ENCODE measurements at regions not wholly inside any gene's neighbourhood (a gene's known extent, or its start where the extent isn't known, plus 50 kb on each side); places are given as distances from the start of the nearest gene placed in this dataset.

DNA sequence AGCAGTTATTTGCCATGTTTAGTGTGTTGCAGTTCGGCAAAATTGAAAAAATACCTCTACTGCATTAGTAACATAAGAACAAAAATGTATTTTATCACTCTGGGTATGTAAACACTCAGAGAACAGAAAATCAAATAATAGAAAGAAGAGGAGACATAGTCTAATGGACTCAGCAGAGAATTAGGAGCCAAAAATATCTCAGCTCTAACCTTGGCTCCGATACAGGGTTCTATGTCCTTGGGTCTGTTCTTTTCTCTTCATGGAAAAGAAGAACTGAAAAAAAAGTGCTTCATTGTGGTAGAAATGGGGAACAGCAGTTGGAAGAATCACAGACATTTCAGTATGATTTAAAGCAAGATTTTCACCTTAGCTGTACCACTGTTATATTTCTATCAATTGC lies 240.5 kb upstream of the CXXC4 start:
- Histone ChIP-seq H3K9me3 (ENCODE audit: control insufficient read depth, low read length) (no peaks in the 10 kb centered on the region), H3K4me1 (ENCODE audit: control insufficient read depth, insufficient read depth, low read length) (no peaks in the 10 kb centered on the region), H3K4me3 (ENCODE audit: low read length) (no peak overlapping the region), H3K9ac (ENCODE audit: low read length) (no peak overlapping the region), H3K27me3 (replicated peaks; ENCODE audit: control insufficient read depth, insufficient read depth, low read length) (no peaks in the 10 kb centered on the region), H3K36me3 (ENCODE audit: control insufficient read depth, insufficient read depth, low read length, severe bottlenecking) (no peaks in the 10 kb centered on the region)
- DNase-seq (ENCODE audit: low read depth), result no peak

DNA sequence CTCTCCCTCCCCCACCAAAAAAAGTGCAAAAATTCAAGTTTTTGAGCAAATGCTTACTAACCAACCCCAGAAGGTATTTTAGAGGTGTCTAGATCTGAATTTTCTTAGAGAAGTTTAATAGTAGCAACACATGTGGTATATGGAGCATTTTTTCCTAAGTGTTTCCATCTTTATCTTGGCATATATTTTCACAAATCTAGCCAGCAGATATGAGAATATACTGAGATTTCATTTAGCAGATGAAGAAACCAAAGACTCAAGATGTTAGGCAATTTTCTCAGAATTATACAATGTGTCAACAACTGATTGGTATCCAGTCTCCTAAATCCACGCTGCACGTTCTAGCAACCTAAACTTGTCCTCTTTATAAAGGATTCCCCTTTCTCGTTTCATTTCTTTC lies 245.5 kb upstream of the CXXC4 start:
- Histone ChIP-seq H3K4me1 (ENCODE audit: control insufficient read depth, insufficient read depth, low read length) (no peaks in the 10 kb centered on the region), H3K36me3 (ENCODE audit: control insufficient read depth, insufficient read depth, low read length, severe bottlenecking) (no peaks in the 10 kb centered on the region), H3K27me3 (replicated peaks; ENCODE audit: control insufficient read depth, insufficient read depth, low read length) (no peaks in the 10 kb centered on the region), H3K9me3 (ENCODE audit: control insufficient read depth, low read length) (no peaks in the 10 kb centered on the region), H3K4me3 (ENCODE audit: low read length) (no peak overlapping the region), H3K9ac (ENCODE audit: low read length) (no peak overlapping the region)
- no peak for DNase-seq (ENCODE audit: low read depth)

DNA sequence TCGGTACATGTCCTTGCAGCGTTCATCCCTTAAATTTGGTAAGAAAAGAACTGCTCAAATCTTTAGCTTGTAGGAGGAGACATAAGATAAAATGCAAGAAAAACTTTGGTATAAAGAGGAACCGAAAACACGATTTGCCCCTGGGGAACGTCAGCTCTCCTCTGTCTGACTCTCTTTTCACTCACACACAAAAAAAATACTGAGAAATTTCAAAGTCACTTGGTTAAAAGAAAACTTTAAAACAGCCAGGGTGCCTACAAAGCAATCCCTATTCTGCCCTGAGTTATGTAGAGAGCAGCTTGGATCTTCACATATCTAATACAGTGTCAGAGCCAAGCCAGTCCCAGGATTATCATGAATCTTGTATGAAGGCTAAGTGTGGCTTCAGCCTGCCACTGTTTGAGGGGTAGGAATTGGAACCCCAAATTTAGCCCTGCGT lies 248.5 kb upstream of the CXXC4 start:
- Histone ChIP-seq H3K27me3 (replicated peaks; ENCODE audit: control insufficient read depth, insufficient read depth, low read length) (no peaks in the 10 kb centered on the region), H3K4me1 (ENCODE audit: control insufficient read depth, insufficient read depth, low read length) (no peaks in the 10 kb centered on the region), H3K4me3 (ENCODE audit: low read length) (no peak overlapping the region), H3K9ac (ENCODE audit: low read length) (no peak overlapping the region), H3K9me3 (ENCODE audit: control insufficient read depth, low read length) (no peaks in the 10 kb centered on the region), H3K36me3 (ENCODE audit: control insufficient read depth, insufficient read depth, low read length, severe bottlenecking) (no peaks in the 10 kb centered on the region)
- no peak for DNase-seq (ENCODE audit: low read depth)

DNA sequence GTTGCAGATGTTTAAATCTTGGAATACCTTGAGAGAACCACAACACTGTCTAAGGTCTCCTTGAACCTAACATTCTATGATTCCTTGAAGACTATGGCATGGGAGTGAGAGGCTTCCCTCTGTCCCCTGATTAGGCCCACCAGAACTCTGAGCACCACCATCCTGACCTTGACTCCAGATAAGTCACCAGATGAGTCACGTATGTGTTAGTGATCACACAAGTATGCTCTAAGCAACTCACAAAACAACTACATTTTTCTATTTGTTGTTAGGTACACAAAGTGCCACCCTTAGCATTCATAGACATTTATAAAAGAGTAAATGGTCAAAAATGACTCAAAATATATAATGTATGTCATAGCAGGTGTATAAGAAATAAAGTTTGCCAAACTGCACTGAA lies 252.9 kb upstream of the CXXC4 start:
- no peaks in the 10 kb centered on the region for H3K27me3 ChIP-seq (replicated peaks; ENCODE audit: control insufficient read depth, insufficient read depth, low read length)
- DNase-seq (ENCODE audit: low read depth), result no peak
- no peaks in the 10 kb centered on the region for H3K9me3 ChIP-seq (ENCODE audit: control insufficient read depth, low read length)
- H3K36me3 ChIP-seq (ENCODE audit: control insufficient read depth, insufficient read depth, low read length, severe bottlenecking), result no peaks in the 10 kb centered on the region
- no peak overlapping the region for H3K9ac ChIP-seq (ENCODE audit: low read length)
- H3K4me3 ChIP-seq (ENCODE audit: low read length), result no peak overlapping the region
- no peaks in the 10 kb centered on the region for H3K4me1 ChIP-seq (ENCODE audit: control insufficient read depth, insufficient read depth, low read length)

DNA sequence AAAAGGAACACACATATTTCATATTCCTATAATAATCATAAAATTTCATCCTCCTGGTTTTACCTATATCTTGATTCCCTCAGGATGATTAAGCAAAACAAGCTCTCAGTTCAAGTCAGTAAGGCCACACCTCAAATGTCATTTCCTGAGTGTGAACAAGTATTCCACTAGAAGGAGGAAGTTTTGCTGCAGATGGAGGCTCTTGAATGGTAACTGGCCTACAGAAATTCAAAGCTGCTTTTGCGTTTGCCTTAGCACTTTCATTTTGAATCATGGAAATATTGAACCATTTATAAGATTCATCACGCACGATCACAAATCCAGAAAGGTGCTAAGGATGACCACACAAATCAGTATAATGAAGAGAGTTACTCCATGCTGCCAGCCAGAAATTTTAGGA lies 254.4 kb upstream of the CXXC4 start:
- Histone ChIP-seq H3K9me3 (ENCODE audit: control insufficient read depth, low read length) (no peaks in the 10 kb centered on the region), H3K4me1 (ENCODE audit: control insufficient read depth, insufficient read depth, low read length) (no peaks in the 10 kb centered on the region), H3K4me3 (ENCODE audit: low read length) (no peak overlapping the region), H3K9ac (ENCODE audit: low read length) (no peak overlapping the region), H3K36me3 (ENCODE audit: control insufficient read depth, insufficient read depth, low read length, severe bottlenecking) (no peaks in the 10 kb centered on the region), H3K27me3 (replicated peaks; ENCODE audit: control insufficient read depth, insufficient read depth, low read length) (no peaks in the 10 kb centered on the region)
- no peak for DNase-seq (ENCODE audit: low read depth)

DNA sequence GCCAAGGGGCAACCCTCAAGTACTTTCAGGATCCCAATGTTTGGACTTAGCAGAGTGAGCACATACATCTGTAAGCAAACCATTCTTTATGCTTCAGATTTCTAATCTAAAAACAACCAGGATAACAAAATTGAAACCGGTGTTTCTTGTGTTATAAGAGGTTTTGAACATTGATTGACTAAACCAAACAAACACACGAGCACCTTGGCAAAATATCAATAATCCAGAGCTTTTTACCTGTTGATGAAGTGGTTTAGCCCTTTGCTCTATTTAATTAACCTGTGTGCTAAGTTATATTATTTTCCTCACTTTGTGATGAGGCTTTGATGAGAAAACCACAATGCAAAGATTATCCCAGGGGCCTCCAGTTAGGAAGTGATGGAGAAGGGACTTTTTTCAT lies 255.3 kb upstream of the CXXC4 start:
- DNase-seq (ENCODE audit: low read depth), result no peak
- Histone ChIP-seq H3K4me3 (ENCODE audit: low read length) (no peak overlapping the region), H3K9ac (ENCODE audit: low read length) (no peak overlapping the region), H3K36me3 (ENCODE audit: control insufficient read depth, insufficient read depth, low read length, severe bottlenecking) (no peaks in the 10 kb centered on the region), H3K9me3 (ENCODE audit: control insufficient read depth, low read length) (no peaks in the 10 kb centered on the region), H3K4me1 (ENCODE audit: control insufficient read depth, insufficient read depth, low read length) (no peaks in the 10 kb centered on the region), H3K27me3 (replicated peaks; ENCODE audit: control insufficient read depth, insufficient read depth, low read length) (no peaks in the 10 kb centered on the region)

DNA sequence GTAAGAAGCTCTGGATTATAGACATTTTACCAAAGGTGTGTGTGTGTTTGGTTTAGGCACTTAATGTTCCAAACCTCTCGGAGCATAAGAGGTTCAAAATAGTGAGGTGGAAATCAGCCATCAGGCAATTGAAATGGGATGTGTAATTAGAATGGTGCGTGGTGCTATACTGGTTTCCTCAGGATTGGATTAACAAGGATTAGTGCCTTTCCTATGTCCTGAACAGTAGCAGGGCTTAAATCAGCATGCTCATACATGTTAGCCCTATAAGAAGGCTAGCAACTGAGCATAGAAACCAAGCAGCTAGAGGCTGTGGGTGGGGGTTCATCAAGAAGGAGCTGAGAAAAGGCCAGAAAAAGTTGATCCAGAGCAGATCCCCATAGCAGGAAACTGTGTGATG lies 256.8 kb upstream of the CXXC4 start:
- no peak for DNase-seq (ENCODE audit: low read depth)
- Histone ChIP-seq H3K4me3 (ENCODE audit: low read length) (no peak overlapping the region), H3K9ac (ENCODE audit: low read length) (no peak overlapping the region)

DNA sequence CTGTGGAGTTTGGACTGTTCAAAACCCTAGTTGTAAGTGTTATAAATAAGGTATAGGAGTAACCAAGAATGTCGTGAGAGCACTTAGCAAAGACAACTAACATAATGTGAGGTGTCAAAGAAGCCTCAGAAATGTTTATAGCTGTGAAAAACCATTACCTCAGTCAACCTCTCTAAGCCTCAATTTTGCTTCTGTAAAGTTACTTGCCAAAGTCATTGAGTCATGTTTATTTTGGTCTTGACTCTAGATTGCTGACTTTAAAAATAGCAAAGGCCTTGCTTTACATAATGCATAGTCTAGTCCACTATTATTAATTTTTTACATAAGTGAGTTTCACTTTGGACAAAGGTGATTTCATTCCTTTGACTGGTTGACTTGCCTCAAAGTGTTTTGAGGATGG lies 257.6 kb upstream of the CXXC4 start:
- no peak overlapping the region for H3K4me3 ChIP-seq (ENCODE audit: low read length)
- H3K27me3 ChIP-seq (replicated peaks; ENCODE audit: control insufficient read depth, insufficient read depth, low read length), result no peaks in the 10 kb centered on the region
- no peak for DNase-seq (ENCODE audit: low read depth)
- no peak overlapping the region for H3K9ac ChIP-seq (ENCODE audit: low read length)
- no peaks in the 10 kb centered on the region for H3K9me3 ChIP-seq (ENCODE audit: control insufficient read depth, low read length)
- H3K36me3 ChIP-seq (ENCODE audit: control insufficient read depth, insufficient read depth, low read length, severe bottlenecking), result no peaks in the 10 kb centered on the region
- H3K4me1 ChIP-seq (ENCODE audit: control insufficient read depth, insufficient read depth, low read length), result no peaks in the 10 kb centered on the region

More for the DNA sequence above, 256.8 kb upstream of the CXXC4 start:
- no peaks in the 10 kb centered on the region for H3K9me3 ChIP-seq (ENCODE audit: control insufficient read depth, low read length)
- no peaks in the 10 kb centered on the region for H3K4me1 ChIP-seq (ENCODE audit: control insufficient read depth, insufficient read depth, low read length)
- no peaks in the 10 kb centered on the region for H3K27me3 ChIP-seq (replicated peaks; ENCODE audit: control insufficient read depth, insufficient read depth, low read length)
- H3K36me3 ChIP-seq (ENCODE audit: control insufficient read depth, insufficient read depth, low read length, severe bottlenecking), result no peaks in the 10 kb centered on the region

DNA sequence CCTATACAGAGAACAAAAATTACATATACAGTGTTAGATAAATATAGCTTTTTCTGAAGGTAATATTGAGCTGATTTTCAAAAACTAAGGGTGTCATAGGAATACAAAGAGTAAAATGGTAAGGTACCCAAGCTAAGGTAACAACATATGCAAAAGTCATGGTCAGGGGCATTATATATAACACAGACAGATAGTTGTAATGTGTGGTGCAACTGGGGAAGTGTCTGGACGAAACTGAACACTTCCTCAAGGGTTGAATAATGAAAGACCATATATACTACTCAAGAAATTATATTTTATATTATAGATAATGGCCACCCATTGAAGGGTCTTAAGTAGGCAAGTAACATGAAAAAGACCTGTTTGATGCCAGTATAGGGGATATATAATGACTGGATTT lies 262.1 kb upstream of the CXXC4 start:
- H3K27me3 ChIP-seq (replicated peaks; ENCODE audit: control insufficient read depth, insufficient read depth, low read length), result no peaks in the 10 kb centered on the region
- no peak for DNase-seq (ENCODE audit: low read depth)
- no peak overlapping the region for H3K9ac ChIP-seq (ENCODE audit: low read length)
- H3K9me3 ChIP-seq (ENCODE audit: control insufficient read depth, low read length), result no peaks in the 10 kb centered on the region
- no peaks in the 10 kb centered on the region for H3K4me1 ChIP-seq (ENCODE audit: control insufficient read depth, insufficient read depth, low read length)
- no peaks in the 10 kb centered on the region for H3K36me3 ChIP-seq (ENCODE audit: control insufficient read depth, insufficient read depth, low read length, severe bottlenecking)
- no peak overlapping the region for H3K4me3 ChIP-seq (ENCODE audit: low read length)

DNA sequence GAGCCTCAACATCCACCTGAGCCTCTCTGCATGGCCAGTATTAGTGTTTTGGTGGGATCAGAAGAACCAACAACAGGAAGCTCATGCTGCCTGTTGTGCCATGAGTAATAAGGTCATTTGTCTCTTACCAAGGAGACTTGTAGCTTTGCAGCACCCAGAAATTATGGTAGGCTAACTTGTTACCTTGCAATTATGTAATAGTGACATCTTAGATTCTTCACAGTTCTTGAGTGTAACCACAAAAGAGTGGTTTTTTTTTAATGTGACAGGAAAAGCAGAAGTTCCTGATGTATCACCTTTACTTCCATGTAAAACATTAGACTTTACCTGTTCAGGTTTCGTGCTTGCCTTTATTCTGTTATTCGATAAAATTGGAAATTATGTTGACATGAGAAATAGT lies 263.9 kb upstream of the CXXC4 start:
- H3K27me3 ChIP-seq (replicated peaks; ENCODE audit: control insufficient read depth, insufficient read depth, low read length), result no peaks in the 10 kb centered on the region

DNA sequence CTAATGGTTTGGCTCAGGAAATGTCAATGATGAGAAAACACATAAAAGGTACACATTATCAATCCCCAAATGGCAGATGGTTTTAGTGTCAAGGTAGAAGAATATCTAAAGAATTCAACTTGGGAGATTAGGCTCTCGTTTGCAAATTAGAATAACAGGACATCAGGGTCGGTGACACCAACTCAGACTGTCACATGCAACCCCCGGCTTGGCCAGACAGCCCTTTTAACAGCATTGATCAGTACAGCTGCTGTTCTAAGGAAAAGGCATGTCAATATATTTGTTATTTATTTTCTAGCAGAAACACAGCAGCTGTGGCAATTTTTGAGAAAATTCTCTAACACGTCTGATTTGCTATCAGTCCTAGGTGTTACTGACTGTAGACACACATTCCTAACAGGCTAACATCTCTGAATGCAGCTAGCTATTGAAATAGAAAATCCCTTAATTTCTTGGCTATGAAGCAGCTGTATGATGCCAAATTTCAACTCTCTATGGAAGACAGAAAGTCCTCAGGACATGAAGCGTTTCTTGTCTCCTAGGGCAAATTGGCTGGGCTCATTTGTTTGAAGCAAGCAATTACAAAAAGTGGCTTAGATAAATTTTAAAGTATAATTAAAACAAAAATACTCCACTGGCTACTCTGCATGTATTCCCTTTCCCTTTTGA lies 269.0 kb upstream of the CXXC4 start:
- Histone ChIP-seq H3K27me3 (replicated peaks; ENCODE audit: control insufficient read depth, insufficient read depth, low read length) (no peaks in the 10 kb centered on the region), H3K36me3 (ENCODE audit: control insufficient read depth, insufficient read depth, low read length, severe bottlenecking) (no peaks in the 10 kb centered on the region), H3K9ac (ENCODE audit: low read length) (no peak overlapping the region), H3K4me3 (ENCODE audit: low read length) (no peak overlapping the region), H3K4me1 (ENCODE audit: control insufficient read depth, insufficient read depth, low read length) (no peaks in the 10 kb centered on the region), H3K9me3 (ENCODE audit: control insufficient read depth, low read length) (no peaks in the 10 kb centered on the region)
- DNase-seq (ENCODE audit: low read depth), result no peak

More for the DNA sequence above, 263.9 kb upstream of the CXXC4 start:
- no peaks in the 10 kb centered on the region for H3K36me3 ChIP-seq (ENCODE audit: control insufficient read depth, insufficient read depth, low read length, severe bottlenecking)
- no peaks in the 10 kb centered on the region for H3K4me1 ChIP-seq (ENCODE audit: control insufficient read depth, insufficient read depth, low read length)
- no peak overlapping the region for H3K9ac ChIP-seq (ENCODE audit: low read length)
- H3K4me3 ChIP-seq (ENCODE audit: low read length), result no peak overlapping the region
- H3K9me3 ChIP-seq (ENCODE audit: control insufficient read depth, low read length), result no peaks in the 10 kb centered on the region
- DNase-seq (ENCODE audit: low read depth), result no peak

DNA sequence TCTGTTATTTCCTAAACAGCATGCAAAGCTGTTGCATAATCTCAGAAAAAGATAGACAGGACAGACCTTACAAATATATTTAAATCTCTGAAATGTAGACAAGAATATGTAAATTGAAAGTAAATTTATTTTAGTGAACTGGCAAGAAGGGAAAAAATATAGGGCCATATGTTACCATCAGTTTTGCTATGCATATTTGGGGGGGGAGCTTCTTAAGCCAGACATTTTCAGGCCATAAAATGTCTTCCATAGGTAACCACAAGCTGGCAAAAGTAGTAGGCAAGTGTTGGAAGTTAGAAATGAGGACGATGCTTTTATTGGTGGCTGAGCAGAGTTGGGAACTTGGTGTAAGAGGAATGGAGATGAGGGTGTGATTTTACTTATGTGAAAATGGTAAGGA lies 272.0 kb upstream of the CXXC4 start:
- no peaks in the 10 kb centered on the region for H3K9me3 ChIP-seq (ENCODE audit: control insufficient read depth, low read length)
- DNase-seq (ENCODE audit: low read depth), result no peak
- no peaks in the 10 kb centered on the region for H3K27me3 ChIP-seq (replicated peaks; ENCODE audit: control insufficient read depth, insufficient read depth, low read length)
- H3K4me3 ChIP-seq (ENCODE audit: low read length), result no peak overlapping the region
- H3K9ac ChIP-seq (ENCODE audit: low read length), result no peak overlapping the region
- no peaks in the 10 kb centered on the region for H3K36me3 ChIP-seq (ENCODE audit: control insufficient read depth, insufficient read depth, low read length, severe bottlenecking)
- H3K4me1 ChIP-seq (ENCODE audit: control insufficient read depth, insufficient read depth, low read length), result no peaks in the 10 kb centered on the region

Measured in adipocyte (in vitro differentiated cells).